ENCODE measurements at regions not wholly inside any gene's neighbourhood (a gene's known extent, or its start where the extent isn't known, plus 50 kb on each side); places are given as distances from the start of the nearest gene placed in this dataset.

DNA sequence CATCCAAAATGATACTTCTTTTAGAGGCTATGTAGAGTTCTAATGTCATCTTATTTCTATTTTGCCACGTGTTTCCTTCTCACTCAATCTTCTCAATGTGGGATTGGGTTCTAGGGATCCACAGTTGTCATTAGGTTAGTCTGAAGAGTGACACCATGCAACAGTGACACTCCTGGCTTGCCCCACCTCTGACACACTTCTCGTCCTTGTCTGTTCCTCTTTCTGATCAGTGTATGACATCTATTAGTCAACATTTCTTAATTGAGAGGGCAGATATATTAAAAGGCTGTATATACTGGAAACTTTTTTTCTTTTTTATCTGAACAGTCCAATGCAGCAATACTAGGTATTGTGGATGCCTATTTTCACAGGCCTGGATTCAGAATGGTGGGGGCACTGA, 67.6 kb upstream of the GYPA start:
- no CpG with 5 or more reads among the region's 2 CpGs for WGBS, 2 experiments (ENCODE audit: extremely low coverage in 2 of 2, insufficient read length in 1 of 2)
- Histone ChIP-seq H3K4ac (ENCODE audit: low read depth, low read length) (no peak overlapping the region), H3K9me3 (ENCODE audit: control insufficient read depth, insufficient read depth, low read length) (no peaks in the 10 kb centered on the region), H2BK5ac (ENCODE audit: low read depth, low read length, poor library complexity, severe bottlenecking) (no peak overlapping the region), H3K23ac (ENCODE audit: low read depth, low read length) (no peak overlapping the region), H4K91ac (ENCODE audit: insufficient read depth, low read depth, low read length) (no peak overlapping the region), H3K36me3 (ENCODE audit: control insufficient read depth, insufficient read depth, low read length) (no peaks in the 10 kb centered on the region), H2BK120ac (ENCODE audit: low read depth, low read length) (no peak overlapping the region), H3K4me1 (ENCODE audit: control insufficient read depth, insufficient read depth, low read length) (no peaks in the 10 kb centered on the region), H3K9ac (ENCODE audit: low read depth, low read length) (no peak overlapping the region), H4K20me1 (ENCODE audit: insufficient read depth, low read length) (no peaks in the 10 kb centered on the region), H2BK20ac (ENCODE audit: low read depth, low read length) (no peak overlapping the region), H2AK5ac (ENCODE audit: low read depth, low read length) (no peak overlapping the region), H3K9me1 (ENCODE audit: insufficient read depth, low read length) (no peaks in the 10 kb centered on the region), H3K4me2 (ENCODE audit: low read depth, low read length) (no peak overlapping the region), H3K27me3 (ENCODE audit: control insufficient read depth, insufficient read depth, low read length) (no peaks in the 10 kb centered on the region), H2AK9ac (replicated peaks; ENCODE audit: low read depth, low read length, poor library complexity) (no peak overlapping the region), H3K14ac (replicated peaks; ENCODE audit: low read depth, low read length) (no peak overlapping the region), H3K18ac (ENCODE audit: low read depth, low read length) (no peak overlapping the region), H3K79me1 (ENCODE audit: low read depth in 1 of 2, low read length in 2 of 2) (no peaks in the 10 kb centered on the region), H2AFZ (replicated peaks; ENCODE audit: low read length, poor library complexity) (no peak overlapping the region), H3K4me3 (ENCODE audit: insufficient read depth, low read depth, low read length) (no peak overlapping the region), H4K5ac (ENCODE audit: low read depth, low read length) (no peak overlapping the region), H4K8ac (ENCODE audit: low read depth in 2 of 2, low read length in 2 of 2) (no peak overlapping the region), H3K27ac (ENCODE audit: insufficient read depth, low read length) (no peak overlapping the region), H3K56ac (ENCODE audit: extremely low read depth, insufficient read depth, low read length) (no peak overlapping the region), H2BK15ac (ENCODE audit: low read depth, low read length) (no peak overlapping the region)
- CTCF ChIA-PET, result no interaction called here
- ATAC-seq (ENCODE audit: low read depth) (no peak), DNase-seq (no peak)
- POLR2A ChIA-PET (ENCODE audit: unreplicated experiment), result no interaction called here
- TF ChIP-seq RFX5 (IDR thresholded peaks at IDR 0.05; ENCODE audit: low read depth, low read length), result no peak
- TF ChIP-seq, protein P1, sequence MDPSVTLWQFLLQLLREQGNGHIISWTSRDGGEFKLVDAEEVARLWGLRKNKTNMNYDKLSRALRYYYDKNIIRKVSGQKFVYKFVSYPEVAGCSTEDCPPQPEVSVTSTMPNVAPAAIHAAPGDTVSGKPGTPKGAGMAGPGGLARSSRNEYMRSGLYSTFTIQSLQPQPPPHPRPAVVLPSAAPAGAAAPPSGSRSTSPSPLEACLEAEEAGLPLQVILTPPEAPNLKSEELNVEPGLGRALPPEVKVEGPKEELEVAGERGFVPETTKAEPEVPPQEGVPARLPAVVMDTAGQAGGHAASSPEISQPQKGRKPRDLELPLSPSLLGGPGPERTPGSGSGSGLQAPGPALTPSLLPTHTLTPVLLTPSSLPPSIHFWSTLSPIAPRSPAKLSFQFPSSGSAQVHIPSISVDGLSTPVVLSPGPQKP (IDR thresholded peaks at IDR 0.05; ENCODE audit: borderline replicate concordance, low read depth, low read length), result no peak
- TF ChIP-seq POLR2A (IDR thresholded peaks at IDR 0.05; ENCODE audit: low read depth, low read length), result no peak
- no peak for TF ChIP-seq SMC3 (IDR thresholded peaks at IDR 0.05; ENCODE audit: low read depth, low read length)
- TF ChIP-seq, protein P2, sequence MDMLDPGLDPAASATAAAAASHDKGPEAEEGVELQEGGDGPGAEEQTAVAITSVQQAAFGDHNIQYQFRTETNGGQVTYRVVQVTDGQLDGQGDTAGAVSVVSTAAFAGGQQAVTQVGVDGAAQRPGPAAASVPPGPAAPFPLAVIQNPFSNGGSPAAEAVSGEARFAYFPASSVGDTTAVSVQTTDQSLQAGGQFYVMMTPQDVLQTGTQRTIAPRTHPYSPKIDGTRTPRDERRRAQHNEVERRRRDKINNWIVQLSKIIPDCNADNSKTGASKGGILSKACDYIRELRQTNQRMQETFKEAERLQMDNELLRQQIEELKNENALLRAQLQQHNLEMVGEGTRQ (IDR thresholded peaks at IDR 0.05; ENCODE audit: low read depth, low read length), result no peak
- in situ Hi-C loops (cut with MboI; ENCODE audit: low sequenced_read_pairs) (no loop called here), intact Hi-C loops (cut with micrococcal nuclease) (no loop called here), dilution Hi-C loops (cut with HindIII; ENCODE audit: low sequenced_read_pairs, unreplicated experiment) (no loop called here)
- no TSS peak for BruUV-seq (replicated peaks)
